CD4-positive, alpha-beta T cell treated with Interleukin-17A for 4 hours (primary cell): ENCODE measurements at regions not wholly inside any gene's neighbourhood (a gene's known extent, or its start where the extent isn't known, plus 50 kb on each side); places are given as distances from the start of the nearest gene placed in this dataset.
"Not testable (repeated sequence)": the region's sequence is repeated elsewhere in the genome, so short reads cannot be mapped to it uniquely, and the experiment has no call there.

Source experiments
- DNase-seq: peaks from one replicate; pipeline ENCODE4 v3.0.0-alpha.2; 2020; ENCODE audit warnings: mixed read lengths

- not testable (repeated sequence) for DNase-seq
Observed at GRCh38 chr5:102047073-102047472, 249.0 kb downstream of the SLCO4C1 start.

- no peak for DNase-seq
Observed at GRCh38 chr5:102040326-102040725, 255.8 kb downstream of the SLCO4C1 start.

GRCh38 chr5:102036927-102037326, 259.2 kb downstream of the SLCO4C1 start:
- DNase-seq: no peak

GRCh38 chr5:102031711-102032110, 264.4 kb downstream of the SLCO4C1 start:
- no peak for DNase-seq

DNA sequence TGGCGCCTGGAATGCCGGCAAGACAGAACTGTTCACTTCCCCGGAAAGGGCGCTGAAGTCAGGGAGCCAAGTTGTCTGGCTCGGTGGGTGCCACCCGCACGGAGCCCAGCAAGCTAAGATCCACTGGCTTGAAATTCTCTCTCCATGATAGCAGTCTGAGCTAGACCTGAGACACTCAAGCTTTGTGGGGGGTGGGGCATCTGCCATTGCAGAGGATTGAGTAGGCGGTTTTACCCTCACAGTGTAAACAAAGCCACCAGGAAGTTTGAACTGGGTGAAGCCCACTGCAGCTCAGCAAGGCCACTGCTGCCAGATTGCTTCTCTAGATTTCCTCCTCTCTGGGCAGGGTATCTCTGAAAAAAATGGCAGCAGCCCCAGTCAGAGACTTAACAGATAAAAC, 277.4 kb downstream of the SLCO4C1 start:
- no peak for DNase-seq

DNA sequence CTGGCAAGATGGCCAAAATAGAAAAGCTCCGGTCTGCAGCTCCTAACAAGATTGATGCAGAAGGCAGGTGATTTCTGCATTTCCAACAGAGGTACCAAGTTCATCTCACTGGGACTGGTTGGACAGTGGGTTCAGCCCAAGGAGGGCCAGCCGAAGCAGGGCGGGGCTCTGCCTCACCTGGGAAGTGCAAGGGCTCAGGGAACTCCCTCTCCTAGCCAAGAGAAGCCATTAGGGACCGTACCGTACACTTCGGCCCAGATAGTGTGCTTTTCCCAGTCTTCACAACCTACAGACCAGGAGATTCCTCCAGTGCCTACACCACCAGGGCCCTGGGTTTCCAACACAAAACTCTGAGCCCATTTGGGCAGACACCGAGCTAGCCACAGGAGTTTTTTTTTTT, 277.8 kb downstream of the SLCO4C1 start:
- no peak for DNase-seq

DNA sequence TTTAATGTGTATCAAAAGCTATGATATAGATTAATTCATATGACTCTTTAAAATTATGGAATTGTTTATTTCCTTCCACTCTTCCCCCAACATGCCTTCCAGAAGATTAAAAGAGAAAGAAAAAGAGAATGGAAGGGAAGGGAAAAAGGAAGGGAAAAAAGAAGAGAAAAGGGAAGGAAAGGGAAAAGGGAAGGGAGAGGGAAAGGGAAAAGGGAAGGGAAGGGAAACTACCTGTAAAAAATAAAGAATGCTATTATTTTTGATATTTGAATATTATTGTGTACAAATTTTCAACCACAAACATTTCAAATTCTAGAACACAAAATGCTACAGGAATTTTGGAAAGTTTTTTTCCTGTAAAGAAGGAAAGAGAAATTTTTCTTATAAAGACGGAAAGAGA, 281.7 kb downstream of the SLCO4C1 start:
- no peak for DNase-seq

- DNase-seq: no peak
Observed at GRCh38 chr5:102010644-102011043, 285.4 kb downstream of the SLCO4C1 start.

DNA sequence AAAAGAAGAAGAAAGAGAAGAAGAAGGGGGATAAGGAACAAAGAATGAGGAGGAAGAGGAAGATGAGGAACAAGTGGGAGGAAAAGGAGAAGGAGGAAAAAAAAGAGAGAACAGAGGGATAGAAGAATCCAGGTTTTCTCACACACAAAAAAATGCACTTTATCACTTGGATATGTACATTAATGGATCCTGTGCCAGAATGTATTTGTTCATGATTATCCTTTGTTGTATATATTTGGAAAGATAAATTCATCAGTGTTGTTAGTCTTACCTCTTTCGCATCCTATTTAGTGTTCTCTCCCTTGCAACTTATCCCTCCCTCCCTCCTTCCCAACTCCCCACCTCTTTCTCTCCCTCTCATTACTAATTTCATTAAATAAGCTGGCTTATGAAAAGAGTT, 298.8 kb downstream of the SLCO4C1 start:
- DNase-seq: no peak

DNA sequence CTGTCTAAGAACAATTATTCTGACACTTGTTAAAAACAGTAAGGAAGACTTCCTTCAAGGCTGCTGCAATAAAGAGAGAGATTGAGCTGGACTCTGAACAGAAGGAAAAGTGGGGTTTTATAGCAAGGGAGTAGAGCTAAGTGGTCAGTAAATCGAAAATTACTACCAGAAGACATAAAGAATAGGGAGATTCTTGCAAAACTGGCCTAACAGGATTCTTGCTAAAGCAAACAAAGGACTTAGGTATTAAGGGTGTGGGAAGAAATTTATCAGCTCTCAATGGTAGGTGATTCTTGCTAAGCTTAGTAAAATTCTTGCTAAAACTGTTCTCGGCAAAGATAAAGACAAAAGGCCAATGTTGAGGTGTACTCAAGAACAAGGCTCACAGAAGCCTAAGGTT, 300.5 kb downstream of the SLCO4C1 start:
- no peak for DNase-seq

- no peak for DNase-seq
Observed at GRCh38 chr5:101991486-101991885, 304.6 kb downstream of the SLCO4C1 start.

- no peak for DNase-seq
Observed at GRCh38 chr5:101989659-101990058, 306.4 kb downstream of the SLCO4C1 start.

DNA sequence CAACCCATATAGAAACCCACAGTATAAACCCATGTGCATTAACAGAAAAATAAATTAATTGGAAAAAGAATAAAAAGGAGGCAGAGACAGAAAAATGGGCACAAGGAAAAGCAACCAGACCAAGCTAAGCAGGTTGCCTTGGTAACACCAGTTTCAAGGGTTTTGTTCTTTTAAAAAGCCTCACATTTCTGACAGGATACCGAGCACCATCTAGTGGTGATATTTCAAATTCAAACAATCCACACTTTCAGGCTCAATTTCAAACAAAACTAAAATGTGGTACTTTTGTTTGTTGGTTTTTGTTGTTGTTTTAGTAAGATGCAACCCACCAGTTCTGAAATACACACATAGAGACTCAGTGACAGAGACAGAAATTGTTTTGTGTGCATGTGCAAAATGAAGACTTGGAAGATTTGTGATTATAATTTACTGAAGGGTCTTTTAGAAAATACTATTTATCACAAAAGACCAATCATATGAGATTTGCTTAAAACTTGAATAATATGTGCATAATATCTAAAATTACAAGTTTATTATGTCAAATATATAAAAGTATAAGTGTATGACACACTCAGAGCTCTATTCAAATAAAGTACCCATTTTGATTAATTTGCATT, 318.2 kb downstream of the SLCO4C1 start:
- DNase-seq: no peak

GRCh38 chr5:101976933-101977332, 319.2 kb downstream of the SLCO4C1 start:
- DNase-seq: no peak

DNA sequence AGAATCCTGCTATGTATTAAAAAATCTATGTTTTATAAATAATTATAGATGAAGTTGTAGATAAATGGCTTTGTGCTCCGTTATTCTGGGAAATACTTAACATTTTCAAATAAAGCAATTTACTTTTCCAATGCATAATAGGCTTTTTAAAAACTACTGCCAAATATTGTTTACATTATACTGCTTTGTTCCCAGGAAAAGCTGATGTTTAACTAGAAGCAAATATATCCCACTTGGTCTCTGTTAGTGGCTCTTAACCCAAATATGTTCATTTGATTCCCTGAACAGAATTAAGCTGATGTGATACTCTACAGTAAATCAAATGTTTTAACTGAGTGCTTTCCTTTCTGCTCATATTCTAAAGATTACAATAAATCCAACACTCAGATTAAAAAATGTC, 326.3 kb downstream of the SLCO4C1 start:
- DNase-seq: no peak

GRCh38 chr5:101966476-101966875, 329.6 kb downstream of the SLCO4C1 start:
- DNase-seq: no peak

DNA sequence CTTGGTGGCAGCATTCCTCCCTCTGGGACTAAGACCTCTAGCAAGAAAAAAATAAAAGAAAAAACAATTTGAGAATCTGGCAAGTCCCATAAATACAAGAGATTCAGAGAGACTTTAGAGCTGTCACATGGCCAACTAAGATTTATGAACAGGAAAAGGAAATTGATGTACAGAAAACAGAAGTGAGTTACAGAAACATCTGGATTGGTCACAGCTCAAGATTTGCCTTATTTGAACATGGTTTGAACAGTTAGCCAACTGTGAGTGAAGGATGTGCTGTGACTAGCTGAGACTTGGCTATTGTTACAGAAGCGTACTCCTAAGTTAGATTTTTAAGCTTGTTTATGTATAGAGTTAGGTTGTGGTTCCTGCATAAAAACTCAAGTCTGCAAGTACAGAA, 340.2 kb downstream of the SLCO4C1 start:
- no peak for DNase-seq

DNA sequence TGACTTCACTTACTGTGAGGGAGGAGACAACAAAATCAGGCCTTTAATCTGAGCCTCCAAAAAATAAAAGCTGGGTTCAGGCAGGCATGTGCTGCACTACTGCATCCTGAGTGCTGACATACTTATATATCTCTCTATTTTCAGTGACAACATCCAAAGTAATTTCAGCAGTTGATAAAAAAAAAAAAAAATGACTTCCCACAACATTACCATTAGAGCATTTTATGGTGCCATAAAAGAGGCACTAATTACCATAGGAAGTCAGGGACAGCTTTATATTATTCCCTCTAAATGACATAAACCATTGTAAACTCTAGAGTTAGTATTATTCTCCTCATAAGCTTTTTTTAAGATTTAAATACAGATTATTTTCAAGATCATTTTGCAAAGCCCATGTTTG, 346.1 kb downstream of the SLCO4C1 start:
- DNase-seq: no peak

GRCh38 chr5:101948615-101949014, 347.5 kb downstream of the SLCO4C1 start:
- no peak for DNase-seq

DNA sequence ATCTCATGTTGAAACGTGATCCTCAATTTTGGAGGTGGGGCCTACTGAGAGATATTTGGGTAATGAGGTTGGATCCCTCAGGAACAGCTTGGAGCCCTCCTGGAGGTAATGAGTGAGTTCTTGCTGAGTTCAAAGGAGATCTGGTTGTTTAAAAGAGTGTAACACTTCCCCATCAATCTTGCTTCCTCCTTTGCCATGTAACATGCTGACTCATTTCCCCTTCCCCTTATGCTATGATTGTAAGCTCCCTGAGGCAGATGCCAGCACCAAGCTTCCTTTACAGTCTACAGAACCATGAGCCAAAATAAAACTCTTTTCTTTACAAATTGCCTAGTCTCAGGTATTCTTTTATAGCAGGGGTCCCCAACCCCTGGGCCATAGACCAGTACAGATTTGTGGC, 352.3 kb downstream of the SLCO4C1 start:
- no peak for DNase-seq

DNA sequence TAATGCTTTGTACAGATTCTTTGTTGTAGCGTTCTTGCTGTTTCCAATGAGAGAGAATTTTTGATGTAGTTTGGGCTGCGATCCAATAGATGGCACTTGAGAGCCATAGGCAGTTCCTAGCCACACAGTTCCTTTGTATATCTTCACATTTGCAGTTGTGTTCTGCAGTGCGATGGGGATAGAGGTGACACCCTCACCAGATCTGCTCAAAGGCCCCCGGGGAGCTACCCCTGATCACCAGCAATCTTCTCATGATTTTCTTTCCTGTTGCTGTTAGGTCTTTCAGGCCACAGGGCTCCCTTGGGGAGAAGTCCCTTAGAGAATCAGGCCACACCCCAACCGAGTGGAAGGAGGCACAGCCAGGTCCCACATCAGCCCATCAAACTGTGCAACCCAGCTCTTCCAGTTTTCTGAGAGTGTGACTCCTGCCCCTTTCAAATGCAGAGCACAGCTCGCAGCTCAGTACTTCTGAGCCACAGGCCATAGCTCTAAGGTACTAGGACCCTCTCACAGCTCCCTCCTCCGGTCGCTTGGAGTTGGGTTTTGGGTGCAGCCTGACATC, 353.7 kb downstream of the SLCO4C1 start:
- no peak for DNase-seq

- DNase-seq: no peak
Observed at GRCh38 chr5:101937041-101937440, 359.0 kb downstream of the SLCO4C1 start.

- no peak for DNase-seq
Observed at GRCh38 chr5:101935086-101935485, 361.0 kb downstream of the SLCO4C1 start.

GRCh38 chr5:101932599-101932998, 363.5 kb downstream of the SLCO4C1 start:
- DNase-seq: no peak

GRCh38 chr5:101929628-101930027, 366.5 kb downstream of the SLCO4C1 start:
- no peak for DNase-seq
